Fibroblast of skin of right quadriceps (primary cell): ENCODE measurements at regions not wholly inside any gene's neighbourhood (a gene's known extent, or its start where the extent isn't known, plus 50 kb on each side); places are given as distances from the start of the nearest gene placed in this dataset.
A peak's percentile ranks its signal among the peaks of the same experiment; 100 is the strongest.

Source experiments
- DNase-seq: peaks from one replicate; pipeline ENCODE4 v3.0.0-alpha.2; 2013

DNA sequence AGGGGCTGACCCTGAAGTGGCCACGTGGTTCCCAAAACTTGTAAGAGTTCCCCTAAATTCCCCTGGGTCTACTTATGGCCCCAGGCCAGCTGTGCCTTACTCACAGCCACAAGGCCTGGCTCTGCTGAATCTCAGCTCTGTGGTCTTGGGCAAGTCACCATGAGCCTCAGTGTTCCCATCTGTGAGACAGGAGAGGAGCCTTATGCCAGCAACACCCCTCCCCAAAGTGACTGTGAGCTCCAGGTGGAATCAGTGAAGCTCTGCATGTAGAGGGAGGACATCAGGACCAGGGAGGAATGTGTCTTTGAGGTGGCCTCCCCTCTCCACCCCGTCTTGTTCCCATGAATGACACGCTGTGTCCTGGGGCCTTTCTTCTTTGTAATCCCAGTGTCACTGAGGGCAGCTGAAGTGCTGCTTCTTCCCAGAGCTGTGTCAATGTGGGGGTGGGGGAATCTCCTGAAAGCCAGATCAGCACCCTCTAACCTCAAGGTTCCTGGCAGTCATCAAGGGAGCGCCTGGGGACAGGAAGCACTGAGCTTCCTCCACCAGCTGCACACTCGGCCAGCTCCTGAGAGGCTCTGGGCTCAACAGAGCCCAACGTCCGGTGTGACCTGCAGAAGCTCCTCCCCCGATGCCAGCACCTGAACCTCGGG is 258.9 kb downstream of the UACA start:
- peak; percentile 83 for DNase-seq

DNA sequence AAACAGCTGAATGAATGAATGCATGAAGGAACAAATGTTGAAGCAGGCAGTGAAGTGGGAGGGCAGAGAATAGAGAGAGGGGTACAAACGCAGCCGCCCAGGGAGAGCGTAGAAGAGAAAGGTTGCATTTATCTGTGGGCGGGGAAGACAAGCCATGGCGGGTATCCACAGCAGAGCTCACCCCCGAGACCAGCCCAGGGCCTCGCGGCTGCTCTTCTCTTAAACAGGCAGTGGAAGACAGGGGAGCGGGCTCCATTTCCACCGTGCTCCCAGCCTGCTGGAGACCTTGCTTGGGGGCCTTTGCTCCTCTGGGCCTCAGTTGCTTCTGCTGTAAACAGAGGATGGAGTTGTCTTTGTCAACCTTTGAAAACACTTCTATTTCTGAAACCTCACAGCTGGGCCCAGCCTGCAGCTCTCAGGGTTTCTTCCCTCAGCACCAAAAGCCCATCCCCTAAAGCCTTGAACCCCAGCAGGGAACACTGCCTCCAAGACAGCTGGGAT is 259.5 kb downstream of the UACA start:
- DNase-seq: no peak

DNA sequence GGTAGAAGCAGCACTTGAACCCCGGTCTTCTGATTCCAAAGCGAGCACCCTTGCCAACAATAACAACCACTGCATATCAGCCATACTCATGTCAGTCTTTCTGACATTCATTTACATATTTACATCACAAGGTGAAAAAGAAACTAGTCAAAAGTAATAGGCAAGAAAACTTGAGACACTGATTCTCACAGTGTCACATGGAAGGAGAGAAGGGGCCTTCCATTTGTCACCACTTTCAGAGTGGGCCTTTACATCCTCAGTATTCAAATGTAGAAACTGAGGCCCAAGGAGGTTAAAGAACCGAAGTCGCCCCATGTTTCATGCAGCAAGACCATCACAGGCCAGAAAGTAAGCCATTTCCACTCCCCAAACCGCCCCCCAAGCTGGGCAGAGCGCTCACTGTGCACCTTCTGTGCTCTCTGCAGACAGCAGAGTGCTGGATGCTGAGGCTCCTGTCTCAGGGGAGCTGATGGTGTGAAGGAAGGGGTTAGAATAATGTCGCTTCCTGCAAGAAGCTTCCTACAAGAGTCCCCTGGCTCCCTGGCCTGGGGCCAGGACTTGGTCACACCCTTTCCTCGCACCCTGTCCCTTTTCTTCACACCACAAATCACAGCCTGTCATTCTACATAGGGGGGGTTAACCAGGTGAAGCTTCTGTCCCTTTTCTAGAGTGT is 260.1 kb downstream of the UACA start:
- DNase-seq: no peak

DNA sequence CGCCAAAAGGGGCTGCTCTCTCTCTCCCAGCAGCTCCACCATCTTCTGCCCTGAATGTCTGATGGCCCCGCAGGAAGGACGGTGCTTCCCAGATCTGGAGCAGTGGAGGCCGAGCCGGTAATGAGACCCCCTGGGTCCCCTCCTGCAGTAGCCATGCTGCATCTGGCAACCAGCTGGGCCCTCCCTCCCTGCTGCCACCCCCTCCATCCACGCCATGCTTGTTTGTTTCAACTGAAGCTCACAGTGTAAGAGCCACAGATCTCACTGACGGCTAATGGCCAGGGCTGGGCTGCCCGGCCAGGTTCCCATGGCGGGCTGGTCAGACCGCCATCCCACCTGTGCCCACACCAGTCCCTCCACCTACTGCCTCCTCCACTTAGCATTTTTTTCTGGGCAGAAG is 260.8 kb downstream of the UACA start:
- no peak for DNase-seq

DNA sequence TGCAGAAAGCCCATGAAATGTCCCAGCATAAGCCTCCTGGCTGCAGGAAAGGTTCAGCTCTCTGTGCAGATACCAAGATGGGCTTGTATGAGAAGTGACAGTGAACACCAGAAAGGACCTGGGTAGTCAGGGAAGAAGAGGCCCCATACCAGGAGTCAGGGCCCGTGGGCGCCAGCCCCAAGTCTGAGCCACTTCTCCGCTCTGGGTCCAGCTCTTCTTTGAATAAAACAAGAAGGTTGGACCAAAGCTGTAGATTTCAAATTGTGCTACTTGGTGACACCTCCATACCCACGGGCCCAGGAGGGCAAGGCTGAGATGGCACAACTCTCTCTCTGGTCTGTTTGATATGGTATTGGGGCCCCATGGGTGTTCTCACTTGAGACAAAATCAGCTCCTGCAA is 261.5 kb downstream of the UACA start:
- DNase-seq: no peak

DNA sequence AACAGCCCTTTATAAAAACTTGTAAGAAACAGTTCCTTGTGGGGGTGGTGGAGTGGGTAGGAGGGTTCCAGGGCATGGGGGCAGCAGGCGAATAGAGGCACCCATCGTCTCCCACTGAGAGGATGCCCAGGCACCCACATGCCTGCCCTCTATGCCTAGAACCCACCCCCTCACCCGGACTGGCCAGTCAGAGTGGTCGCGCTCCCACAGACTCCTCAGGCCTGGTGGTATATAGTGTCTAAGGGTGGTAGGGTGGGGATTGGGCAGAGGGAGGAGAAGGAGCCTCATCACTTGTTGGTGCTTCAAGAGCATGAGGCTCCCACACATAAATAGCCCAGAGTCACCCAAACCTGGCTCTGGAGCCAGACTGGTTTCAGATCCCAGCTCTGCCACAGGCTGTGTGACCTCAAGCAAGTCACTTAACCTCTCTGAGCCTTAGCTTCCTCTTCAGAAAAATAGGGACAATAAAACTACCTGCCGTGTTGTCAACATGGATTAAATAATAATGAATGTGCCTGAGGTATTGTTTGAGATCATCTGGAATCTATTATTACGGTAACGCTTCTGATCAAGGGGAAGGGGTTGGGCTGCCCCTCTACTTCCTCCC is 262.1 kb downstream of the UACA start:
- DNase-seq: no peak

DNA sequence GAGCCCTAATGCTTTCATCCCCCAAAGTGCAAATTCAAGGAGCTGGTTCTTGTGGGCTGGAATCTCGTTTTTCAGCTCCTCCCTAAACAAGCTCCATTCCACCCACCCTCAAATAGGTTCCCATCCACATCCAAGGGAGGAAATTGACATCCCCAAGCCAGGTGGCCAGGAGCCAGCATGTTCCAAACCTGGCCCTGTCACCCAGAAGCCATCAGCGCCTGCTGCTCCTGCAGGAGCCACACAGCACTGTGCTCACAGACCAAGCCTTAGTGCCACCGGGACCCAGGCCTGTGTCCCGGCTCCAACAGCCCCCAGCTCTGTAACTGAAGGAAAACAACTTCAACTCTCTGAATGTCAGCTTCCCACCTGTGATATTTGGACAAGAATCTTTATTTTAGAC is 263.6 kb downstream of the UACA start:
- DNase-seq: no peak

DNA sequence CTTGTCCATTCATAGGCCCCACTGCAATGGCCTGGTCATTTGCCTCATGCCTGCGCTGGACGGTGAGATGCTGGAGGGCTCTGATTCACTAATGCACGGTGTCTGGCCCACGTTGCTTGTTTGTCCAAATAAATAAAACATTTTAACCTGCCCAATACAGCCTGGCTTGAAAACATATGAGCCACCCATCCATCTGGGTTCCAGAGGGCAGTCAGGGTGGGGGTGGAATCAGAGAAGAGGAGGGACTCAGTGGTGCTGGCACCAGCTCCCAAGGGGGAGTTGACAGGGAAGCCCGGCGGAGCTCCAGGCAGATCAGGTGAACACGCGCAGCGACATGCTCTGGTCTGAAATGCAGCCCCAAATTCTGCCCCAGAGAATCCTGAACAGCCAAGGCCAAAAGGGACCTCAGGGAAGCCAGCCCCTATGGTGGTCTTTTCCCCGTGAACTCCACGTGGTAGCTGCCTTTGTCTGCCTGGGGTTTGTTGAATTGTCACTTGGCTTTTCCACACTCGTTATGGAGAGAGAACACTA is 265.2 kb downstream of the UACA start:
- no peak for DNase-seq

DNA sequence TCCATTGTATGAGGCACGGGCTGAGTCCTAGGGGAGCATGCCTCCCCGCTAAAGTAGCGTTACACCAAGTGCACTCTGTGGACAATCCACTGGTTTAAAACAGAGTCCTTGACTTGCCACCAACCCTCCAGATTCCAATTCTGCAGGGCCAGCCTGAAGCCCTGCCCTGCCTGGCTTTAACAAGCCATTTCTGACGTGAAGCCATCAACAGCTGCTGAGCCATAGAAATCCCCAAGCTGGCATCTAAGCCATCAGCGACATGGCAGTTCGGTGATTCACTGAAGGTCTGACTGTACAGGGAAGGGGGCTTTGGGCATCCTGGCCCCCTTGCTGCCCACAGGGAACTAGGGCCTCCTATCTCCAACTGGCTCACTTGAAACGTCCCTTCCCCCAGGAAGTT is 265.7 kb downstream of the UACA start:
- no peak for DNase-seq

DNA sequence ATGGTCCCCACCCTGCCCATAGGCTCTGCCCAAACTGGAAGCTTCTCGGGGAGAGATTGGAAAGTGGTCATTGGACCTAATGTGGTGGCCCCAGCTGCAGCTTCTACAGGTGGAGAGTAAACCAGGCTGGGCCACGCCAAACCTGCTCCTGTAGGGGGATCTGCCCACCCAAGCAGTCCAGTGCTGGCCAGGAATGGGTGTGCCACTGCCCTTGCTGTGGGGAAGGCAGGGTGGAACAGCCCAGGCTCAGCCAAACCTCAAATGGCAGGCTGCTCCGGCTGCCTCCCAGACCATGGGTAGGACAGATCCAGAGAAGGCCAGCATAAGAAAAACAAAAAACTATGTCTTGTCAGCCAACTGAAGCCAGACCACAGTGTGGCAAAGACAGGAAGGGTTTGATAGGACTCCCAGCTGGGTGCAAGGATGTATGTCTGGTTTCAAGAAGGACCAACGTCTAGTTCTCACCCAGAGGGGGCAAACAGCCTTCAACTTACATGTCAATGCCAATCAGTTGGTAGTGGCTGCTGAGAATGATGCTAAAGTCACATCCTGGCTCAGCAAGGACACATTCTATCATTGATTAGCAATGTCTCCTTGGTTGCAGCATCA is 267.3 kb downstream of the UACA start:
- DNase-seq: no peak

DNA sequence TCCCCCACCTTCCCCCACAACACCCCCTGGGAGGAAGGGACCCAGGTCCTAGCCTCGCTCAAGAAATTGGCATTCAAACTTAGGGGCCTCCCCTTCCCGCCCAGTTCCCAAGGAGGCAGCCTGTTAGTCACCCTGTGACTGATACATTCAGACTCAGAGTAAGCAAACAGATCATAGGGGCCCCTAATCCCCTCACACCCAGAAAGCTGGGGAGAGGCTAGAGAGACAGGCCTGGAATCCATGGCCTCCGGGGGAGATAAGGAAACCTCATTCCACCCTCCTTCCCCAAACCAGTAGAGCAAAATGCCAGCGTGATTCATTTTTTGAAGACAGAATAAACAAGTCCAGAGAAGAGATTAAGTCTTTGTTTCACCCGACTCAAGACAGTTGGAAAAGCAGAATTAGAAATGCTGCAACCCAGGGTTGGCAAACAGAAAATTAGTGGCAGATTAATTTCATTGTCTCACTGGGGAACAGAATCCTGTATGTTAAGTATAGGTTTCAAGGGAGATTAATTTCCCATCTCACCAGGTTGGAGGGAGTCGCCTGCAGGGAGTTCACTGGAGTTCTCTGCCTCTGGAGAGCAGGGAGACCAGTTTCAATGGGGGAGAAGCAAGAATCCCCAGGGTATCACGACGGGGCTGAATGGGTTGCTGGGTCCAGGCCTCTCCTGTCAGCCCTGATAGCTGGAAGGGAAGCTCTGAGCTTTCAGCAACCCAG is 268.3 kb downstream of the UACA start:
- peak; percentile 96 for DNase-seq

DNA sequence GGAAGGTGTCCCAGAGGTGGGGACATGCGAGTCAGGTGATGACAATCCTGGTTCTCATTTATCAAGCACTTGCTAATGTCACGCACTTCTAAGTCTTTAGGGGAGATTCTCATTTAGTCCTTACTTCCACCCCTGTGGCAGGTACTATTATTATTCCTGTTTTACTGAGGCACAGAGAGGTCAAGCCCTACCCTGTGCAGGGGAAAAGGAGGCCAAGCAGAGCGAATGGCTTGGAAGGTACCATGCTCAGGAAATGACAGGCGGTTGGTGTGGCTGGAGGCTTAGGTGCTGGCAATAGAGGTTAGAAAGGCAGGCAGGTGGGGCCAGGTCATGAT is 268.9 kb downstream of the UACA start:
- DNase-seq: no peak

DNA sequence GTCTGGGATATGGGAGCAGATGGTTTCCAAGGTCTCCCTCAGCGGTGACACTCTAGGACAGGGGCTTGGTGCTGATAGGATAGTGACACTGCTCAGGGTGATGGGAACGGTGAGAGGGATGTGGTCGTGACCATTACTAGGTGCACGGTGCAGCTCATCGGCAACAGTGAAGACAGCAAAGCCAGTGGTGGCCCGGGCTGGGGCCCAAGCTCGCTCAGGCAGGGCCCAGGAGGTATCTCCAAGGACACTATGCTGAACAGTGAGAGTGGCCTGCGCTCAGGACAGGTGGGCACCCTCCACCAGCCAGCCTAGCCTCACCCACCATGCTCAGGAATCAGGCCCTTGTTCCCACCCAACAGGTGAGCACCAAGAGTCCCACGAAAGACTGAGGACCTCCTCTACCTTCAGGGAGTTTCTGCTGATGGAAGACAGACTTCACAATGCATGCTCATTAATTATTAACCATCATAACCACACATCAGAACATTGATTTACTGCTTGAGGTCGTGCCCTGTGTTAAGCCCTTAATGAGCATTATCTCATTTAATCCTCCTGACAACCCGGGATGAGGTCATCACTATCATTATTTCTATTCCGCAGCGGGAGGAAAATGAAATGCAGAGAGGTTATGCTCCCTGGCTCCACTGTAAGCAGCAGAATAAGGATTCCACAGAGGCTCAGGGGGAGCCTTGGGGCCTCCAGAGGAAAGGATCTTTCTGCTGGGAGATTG is 269.4 kb downstream of the UACA start:
- DNase-seq: peak; percentile 70

DNA sequence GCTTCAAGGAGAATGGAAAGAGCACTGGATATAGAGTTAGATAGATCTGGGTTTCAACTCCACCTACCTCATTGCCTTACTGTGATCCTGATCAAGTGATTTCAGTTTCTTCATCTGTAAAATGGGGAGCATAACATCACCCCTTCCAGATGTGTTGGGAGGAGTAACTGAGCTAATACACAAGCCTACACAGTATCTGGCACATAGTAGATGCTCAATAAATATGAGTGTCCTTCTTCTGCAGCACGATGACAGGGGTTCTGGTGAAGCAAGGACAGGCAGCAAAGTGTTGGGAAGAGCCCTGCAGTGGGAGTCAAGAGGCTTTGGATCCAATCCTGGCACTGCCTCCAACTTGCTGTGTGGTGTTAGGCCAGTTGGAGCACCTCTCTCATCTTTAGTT is 270.0 kb downstream of the UACA start:
- DNase-seq: no peak

DNA sequence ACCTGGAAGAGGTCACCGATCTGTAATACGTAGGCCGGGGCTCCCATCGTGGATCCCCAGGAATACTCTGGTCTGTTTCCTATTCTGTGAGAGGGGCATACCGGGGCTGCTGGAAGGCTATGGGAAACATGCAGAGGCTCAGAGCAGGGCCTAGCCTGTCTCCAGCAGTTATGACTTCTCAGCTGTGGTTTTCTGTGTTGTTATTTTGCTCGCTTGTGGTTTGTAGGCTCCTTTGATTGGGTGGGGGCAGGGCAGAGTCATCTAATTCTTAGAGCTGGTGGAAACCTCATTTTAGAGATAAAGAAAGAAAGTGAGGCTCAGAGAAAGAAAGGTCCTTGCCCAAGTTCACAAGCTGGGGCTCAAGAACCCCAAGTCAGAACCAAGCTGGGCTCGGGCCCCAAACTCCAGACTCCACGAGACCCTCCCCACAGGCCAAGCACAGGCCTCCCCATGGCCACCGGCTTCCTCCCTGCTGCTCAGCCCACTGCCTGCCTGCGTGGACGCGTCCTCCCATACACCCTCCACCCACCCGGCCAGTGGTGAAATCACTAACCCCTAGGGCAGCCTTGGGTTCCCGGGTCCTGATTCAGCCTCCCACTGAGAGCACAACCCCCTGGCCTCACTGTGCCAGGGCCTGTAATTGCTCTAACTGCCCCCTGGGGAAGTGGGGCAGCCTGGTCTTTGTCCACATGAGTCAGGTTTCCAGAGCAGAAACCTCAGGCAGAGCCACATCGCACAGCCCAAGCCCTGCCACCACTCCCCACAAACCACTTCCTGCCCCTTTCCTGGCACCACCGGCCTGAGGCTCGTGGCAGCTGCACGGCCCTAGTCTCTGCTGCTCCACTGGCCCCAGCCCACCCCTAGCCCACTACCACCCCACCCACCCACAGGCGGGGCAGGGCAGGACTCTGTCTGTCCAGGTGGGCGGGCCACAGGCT is 270.8 kb downstream of the UACA start:
- peak; percentile 92 for DNase-seq

DNA sequence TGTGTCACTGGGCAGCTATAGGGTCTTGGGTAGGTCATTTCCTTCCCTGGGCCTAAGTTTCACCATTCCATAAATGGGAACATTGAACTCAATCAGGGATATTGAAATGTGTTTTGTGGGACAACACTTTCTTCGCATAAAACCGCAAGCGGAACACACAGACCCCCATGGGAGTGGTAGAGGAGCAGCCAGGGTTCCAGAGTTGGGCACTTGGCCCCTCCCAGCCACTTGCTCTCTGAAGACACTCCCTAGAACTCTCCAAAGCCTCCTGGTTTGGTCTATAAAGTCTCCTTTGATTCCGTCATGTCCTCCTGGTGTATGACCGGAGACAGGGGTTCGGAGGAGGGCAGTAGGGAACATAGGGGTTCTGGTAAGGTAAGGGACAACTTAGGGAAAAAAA is 271.7 kb downstream of the UACA start:
- DNase-seq: no peak

DNA sequence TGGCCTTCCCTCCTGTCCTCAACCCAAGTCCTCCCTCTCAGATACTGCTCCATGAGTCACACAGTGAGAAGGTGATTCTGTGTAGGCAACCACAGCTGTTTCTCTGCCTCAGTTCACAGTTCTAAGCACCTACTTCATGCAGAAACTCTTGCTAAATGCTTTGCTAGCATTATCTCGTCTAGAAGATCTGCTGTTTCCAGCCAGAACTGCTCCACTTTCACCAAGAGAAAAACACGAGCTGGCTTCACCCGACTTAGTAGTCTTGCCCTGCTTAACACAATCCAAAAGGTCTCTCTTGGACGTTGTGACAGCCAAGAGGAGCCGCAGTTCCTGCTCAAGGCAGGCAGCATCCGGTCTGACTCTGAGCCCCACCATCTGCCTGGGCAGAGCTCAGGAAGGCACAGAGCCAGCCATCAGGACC is 272.1 kb downstream of the UACA start:
- DNase-seq: no peak

DNA sequence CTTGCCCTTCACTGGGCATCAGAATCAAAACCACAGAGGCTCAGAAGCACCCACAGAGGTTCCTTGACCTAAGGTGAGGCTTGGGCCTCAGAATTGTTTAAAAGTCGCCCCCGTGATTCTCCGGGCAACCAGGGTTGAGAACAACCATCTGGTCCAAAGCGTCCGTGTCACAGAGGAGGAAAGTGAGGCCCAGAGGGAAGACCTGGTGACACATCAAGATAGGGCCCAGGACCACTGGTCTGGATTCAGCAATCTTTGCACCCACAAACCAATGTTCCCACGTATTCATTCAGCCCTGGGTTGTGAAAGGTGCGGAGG is 272.6 kb downstream of the UACA start:
- no peak for DNase-seq

DNA sequence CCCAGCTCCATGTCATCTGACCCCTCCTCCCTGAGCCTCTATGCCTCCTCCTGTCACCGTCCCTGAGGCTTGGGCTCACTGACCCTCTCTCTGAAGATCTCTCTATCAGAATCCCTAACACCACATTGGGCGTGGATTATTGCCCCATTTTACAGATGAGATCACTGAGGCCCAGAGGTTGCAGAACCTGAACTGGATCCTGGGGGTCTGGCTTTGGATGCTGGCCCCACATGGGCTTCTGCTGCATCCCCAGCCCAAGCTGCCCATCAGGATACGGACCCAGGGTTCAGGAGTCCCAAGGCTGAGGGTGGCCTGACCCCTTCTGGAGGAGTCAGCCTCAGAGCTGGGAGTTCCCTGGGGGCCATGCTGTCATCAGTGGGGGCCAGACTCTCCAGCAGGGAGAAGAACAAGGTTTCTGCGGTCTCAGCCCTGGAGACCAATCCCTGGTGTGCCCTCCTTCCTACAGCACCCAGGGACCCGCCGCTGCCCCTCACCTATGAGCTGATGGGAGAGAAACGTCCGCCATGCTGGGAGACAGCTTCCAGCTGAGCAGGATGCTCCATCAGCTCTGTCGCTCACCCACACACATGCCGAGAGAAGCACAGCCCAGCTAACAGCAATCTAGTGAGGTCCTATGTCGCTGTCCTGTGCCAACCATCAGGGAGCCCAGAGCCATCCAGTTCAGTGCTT is 273.1 kb downstream of the UACA start:
- no peak for DNase-seq

DNA sequence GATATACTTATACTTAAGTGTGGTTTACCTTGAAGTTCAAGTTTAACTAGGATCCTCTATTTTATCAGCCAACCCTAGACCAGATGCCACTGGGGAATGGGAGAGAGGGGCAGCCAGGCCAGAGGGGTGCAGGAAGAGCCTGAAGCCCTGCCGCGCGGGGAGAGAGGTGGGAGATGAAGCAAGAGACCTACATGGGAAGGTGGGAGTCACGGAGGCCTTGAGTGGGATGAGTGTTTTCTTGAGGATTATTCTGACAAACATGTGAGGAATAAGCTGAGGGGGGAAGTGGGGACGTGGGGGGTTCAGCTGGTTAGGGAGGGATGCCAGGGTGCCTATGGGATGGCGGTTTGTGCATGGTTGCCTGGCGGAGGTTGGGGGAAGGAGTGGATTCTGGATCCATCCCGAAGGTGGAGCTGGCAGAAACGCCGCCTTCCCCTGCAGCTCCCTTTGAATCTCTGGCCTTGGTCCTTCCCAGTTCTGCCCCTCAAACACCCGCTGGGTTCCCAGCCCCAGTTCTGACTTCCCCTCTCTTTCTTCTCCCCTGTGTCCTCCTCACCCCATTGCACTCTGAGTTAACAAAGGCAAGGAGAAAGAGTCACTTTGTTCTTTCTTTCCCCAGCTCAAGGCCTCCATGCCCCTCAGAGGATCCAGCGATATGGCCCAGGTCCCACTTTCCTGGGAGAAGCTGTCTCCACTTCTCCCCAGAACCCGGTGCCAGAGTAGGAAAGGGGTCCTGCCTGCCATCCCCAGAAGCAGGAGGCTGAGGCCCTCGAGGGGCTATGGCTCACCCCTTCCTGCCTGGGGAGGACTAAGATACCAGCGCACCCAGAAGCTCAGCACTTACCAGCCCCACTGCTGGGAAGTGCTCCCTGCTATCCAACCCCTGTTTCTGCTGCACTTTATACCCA is 274.2 kb downstream of the UACA start:
- DNase-seq: no peak
